Stimulated activated CD8-positive, alpha-beta memory T cell treated with anti-CD3 and anti-CD28 coated beads, Interleukin-15, amount 100 ng/mL, for 4 hours (primary cell): ENCODE measurements at regions not wholly inside any gene's neighbourhood (a gene's known extent, or its start where the extent isn't known, plus 50 kb on each side); places are given as distances from the start of the nearest gene placed in this dataset.

Experiments used
- DNase-seq, 2 donors: peaks; one replicate each; pipeline ENCODE4 v3.0.0-alpha.2; 2020; ENCODE audit warnings: low read depth in 2 of 2

- no peak for DNase-seq
These were observed 101.6 kb upstream of the DLX2 start for GRCh38 chr2:172204309-172204708.

GRCh38 chr2:172204762-172205161, 102.1 kb upstream of the DLX2 start:
- no peak for DNase-seq

- no peak for DNase-seq
These were observed 102.6 kb upstream of the DLX2 start for GRCh38 chr2:172205292-172205691.

- no peak for DNase-seq
These were observed 105.2 kb upstream of the DLX2 start for GRCh38 chr2:172207911-172208310.

GRCh38 chr2:172208791-172209325, 106.2 kb upstream of the DLX2 start:
- DNase-seq = no peak

GRCh38 chr2:172210599-172210998, 107.9 kb upstream of the DLX2 start:
- DNase-seq = no peak

GRCh38 chr2:172211512-172211911, 108.8 kb upstream of the DLX2 start:
- no peak for DNase-seq

- no peak for DNase-seq
These were observed 110.6 kb upstream of the DLX2 start for GRCh38 chr2:172213116-172213860.

- no peak for DNase-seq
These were observed 111.6 kb upstream of the DLX2 start for GRCh38 chr2:172214252-172214651.

GRCh38 chr2:172215172-172215935, 112.7 kb upstream of the DLX2 start:
- DNase-seq = no peak

GRCh38 chr2:172215936-172216335, 113.2 kb upstream of the DLX2 start:
- DNase-seq = no peak

- no peak for DNase-seq
These were observed 113.8 kb upstream of the DLX2 start for GRCh38 chr2:172216477-172216876.

GRCh38 chr2:172219201-172219600, 116.5 kb upstream of the DLX2 start:
- DNase-seq = no peak

GRCh38 chr2:172220121-172220520, 117.4 kb upstream of the DLX2 start:
- no peak for DNase-seq

- DNase-seq = no peak
These were observed 120.9 kb upstream of the DLX2 start for GRCh38 chr2:172223601-172224054.

- no peak for DNase-seq
These were observed 123.1 kb upstream of the DLX2 start for GRCh38 chr2:172225786-172226185.

GRCh38 chr2:172226244-172227061, 123.8 kb upstream of the DLX2 start:
- DNase-seq = no peak

- no peak for DNase-seq
These were observed 125.0 kb upstream of the DLX2 start for GRCh38 chr2:172227719-172228118.

GRCh38 chr2:172228177-172228808, 125.6 kb upstream of the DLX2 start:
- DNase-seq = no peak

GRCh38 chr2:172229125-172229524, 126.4 kb upstream of the DLX2 start:
- no peak for DNase-seq

- DNase-seq = no peak
These were observed 127.7 kb upstream of the DLX2 start for GRCh38 chr2:172230332-172230888.
